ENCODE measurements at regions not wholly inside any gene's neighbourhood (a gene's known extent, or its start where the extent isn't known, plus 50 kb on each side); places are given as distances from the start of the nearest gene placed in this dataset.
A peak's percentile ranks its signal among the peaks of the same experiment; 100 is the strongest.

DNA sequence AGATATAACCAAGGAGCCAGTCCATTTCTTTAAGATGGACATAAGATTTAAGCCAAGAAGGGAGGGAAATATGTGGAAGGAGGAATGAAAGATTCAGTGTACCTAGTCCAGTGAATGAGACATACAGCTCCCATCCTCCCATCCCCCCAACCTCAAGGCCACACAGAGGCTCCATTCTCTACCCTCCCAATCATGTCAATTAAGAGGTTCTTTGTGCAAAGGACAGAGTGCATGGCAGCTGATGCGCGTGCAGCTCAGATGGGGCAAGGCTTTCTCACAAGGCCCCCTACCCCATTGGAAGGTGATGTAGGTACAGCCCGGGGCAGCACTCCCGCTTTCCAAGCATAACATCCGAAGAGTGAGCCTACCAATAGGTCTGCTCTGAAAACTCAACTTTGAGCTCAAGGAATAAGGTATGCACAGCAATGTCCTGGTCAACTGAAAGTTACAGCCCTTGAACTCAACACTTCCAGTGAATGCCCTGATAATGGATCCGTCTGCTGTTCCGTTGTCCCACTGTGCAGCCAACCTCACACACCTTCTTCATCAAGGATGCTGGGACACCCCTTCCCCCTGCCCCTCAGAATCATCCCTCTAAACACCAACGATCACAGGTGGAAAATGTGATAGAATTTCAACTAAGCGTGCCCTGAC lies 458.1 kb downstream of the SOX9 start:
- no peak for DNase-seq (ENCODE audit: low spot score)

- DNase-seq (ENCODE audit: low spot score) = no peak
Measured at GRCh38 chr17:72579990-72580320, 459.1 kb downstream of the SOX9 start.

- no peak for DNase-seq (ENCODE audit: low spot score)
Measured at GRCh38 chr17:72580321-72581127, 459.7 kb downstream of the SOX9 start.

DNA sequence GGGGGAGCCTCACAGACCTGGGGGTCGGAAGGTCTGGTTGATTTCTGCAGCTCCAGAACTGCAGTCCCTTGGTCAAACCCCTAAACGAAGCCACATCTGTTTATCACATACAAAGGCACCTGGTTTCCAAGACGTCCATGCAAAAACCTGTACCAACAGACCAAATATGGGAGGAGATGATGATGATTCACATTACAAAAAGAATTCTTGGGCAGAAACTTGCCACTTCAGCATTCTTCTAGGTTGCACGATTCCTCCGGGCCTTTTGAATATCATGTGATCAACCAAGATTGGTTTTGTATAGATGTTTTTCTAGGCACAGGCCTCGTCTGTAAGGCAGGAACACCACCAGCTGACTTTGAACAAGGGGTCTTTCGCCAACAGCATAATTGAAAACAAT lies 466.3 kb downstream of the SOX9 start:
- no peak for DNase-seq (ENCODE audit: low spot score)

- peak; percentile 13 for DNase-seq (ENCODE audit: low spot score)
Measured at GRCh38 chr17:72587773-72588511, 467.1 kb downstream of the SOX9 start.

GRCh38 chr17:72588561-72588960 lies 467.7 kb downstream of the SOX9 start:
- no peak for DNase-seq (ENCODE audit: low spot score)

DNA sequence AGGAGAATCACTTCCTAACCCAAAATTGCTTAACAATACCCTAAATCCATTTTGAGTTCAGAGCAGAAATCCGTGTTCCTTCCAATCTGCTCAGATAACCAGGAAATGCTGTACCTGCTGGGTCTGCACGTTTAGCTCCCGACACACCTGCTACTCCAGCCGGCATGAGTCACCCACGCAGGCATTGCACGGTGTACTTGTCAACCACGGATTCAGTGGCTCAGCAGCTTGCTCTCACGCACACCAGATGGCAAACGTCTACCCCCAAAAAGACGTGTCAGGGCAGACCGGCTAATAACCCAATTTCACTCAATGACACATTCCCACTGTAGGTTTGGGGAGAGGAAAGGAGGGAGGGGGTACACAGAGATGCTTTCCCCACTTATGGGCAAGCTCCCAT lies 468.1 kb downstream of the SOX9 start:
- DNase-seq (ENCODE audit: low spot score) = peak; percentile 28

DNA sequence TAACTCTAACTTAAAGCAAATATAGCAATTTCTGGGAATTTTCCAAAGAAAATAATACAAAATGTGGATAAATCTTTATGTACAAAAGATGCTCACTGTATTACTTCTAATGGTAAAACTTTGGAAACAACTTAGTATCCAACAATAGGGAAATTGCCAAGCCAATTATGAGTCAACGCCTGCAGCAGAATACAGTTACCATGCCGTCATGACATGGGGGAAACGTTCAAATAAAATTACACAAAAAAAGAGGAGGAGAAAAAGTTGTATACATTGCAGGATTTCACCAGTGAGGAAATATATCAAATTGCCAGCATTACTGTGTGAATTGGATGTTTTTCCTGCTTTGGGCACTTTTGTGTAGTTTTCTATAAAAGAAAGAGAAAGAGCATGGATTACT lies 469.6 kb downstream of the SOX9 start:
- DNase-seq (ENCODE audit: low spot score) = no peak

DNA sequence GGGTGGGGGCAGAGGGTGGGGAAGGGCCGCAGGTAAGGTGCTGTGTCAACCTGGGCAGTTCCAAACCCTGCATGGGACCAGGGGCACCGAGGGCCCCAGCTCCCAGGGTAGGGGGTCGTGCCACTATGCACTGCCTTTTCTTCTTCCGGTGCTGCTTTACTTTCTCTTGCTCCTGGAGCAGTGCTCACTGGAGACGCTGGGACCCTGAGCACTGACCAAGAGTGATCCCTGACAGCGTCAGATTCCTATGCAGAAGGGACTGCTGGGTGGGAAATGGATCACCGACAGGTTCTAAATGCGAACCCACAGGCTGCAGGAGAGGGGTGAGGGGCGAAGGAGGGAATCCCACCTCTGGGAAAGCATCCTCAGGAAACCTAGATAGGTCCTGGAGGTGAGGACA lies 470.1 kb downstream of the SOX9 start:
- no peak for DNase-seq (ENCODE audit: low spot score)

DNA sequence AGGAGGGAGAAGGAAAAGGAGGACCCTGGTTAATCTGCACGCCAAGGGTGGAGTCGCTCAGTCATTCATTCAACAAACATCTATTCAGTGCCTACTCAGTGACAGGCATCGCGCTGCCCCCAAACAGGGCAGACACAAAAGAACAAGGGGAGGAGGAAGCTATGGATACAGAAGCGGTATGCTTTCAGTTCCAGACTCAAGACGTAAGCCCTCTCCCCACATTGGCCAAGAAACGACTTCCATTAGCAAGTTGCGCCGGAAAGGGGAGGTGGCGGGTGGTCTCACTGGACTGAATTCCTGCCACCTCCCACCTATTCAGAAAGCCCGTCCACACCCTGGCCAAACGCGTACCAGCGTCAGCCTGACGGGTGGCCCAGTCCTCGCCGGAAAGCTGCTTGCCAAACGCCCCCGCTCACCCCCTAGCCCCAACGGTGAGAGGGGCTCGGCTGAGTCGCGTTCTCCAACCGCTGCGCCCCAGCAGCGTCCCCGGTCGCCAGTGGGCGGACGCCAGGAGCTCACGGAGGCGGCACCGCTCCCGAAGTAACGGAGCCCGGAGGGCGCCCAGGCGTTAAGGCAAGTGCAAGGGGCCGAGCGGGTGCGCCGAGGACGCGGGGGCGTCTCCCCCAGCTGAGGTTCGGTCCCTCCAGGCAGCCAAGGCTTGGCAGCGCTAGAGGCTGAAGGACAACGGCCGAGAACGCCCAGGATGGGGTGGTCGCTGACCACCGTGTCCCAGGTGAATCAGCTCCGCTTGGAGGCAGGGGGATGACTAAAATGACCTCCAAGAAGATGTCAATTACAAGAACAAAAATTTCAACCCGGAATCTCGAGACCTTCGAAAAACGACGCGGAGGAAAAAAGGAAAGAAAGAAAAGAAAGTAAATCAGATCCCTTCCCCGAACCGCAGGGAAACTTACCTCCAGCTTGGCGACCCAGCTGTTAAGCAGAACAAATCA lies 470.7 kb downstream of the SOX9 start:
- no peak for DNase-seq (ENCODE audit: low spot score)

- peak; percentile 64 for DNase-seq (ENCODE audit: low spot score)
Measured at GRCh38 chr17:72592242-72592966, 471.6 kb downstream of the SOX9 start.

GRCh38 chr17:72592967-72593325 lies 472.1 kb downstream of the SOX9 start:
- no peak for DNase-seq (ENCODE audit: low spot score)

DNA sequence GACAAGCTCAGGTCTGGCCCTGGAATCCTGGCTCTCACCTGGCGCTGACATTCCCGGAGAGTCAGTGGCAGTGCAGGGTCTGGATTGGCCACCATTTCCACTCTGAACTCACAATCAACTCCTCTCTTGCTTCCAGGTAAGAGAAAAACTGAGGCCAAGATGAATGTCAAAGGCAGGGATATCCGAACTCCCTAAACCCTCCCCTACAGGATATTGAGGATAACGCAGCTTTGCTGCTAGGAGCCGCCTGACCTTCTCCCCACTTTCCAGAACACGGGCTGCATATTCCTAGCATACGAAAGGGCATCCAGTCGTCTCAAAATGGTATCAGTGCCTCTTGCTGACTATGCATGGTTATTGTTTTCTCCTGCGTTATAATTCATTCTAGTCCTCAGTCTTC lies 473.4 kb downstream of the SOX9 start:
- no peak for DNase-seq (ENCODE audit: low spot score)

Measured in CD4-positive, alpha-beta T cell treated with Interleukin-15 for 4 hours (primary cell).